HFF-Myc (cell line): ENCODE measurements at regions not wholly inside any gene's neighbourhood (a gene's known extent, or its start where the extent isn't known, plus 50 kb on each side); places are given as distances from the start of the nearest gene placed in this dataset.

Experiments used
- DNase-seq: peaks from one replicate; pipeline ENCODE4 v3.0.0-alpha.2; 2011; ENCODE audit warnings: low read depth; ENCODE audit errors: extremely low read depth
- H3K4me3 ChIP-seq: replicated peaks from 2 replicates; pipeline ENCODE4 v1.5.1; 2011; ENCODE audit warnings: low read depth, mild to moderate bottlenecking, control low read depth, low read length
- TF ChIP-seq, protein P1 (sequence below): IDR thresholded peaks from 2 replicates; pipeline ENCODE4 v1.5.1; 2012; ENCODE audit warnings: mild to moderate bottlenecking, low read depth, low read length, control low read depth; ENCODE audit errors: missing control alignments

DNA sequence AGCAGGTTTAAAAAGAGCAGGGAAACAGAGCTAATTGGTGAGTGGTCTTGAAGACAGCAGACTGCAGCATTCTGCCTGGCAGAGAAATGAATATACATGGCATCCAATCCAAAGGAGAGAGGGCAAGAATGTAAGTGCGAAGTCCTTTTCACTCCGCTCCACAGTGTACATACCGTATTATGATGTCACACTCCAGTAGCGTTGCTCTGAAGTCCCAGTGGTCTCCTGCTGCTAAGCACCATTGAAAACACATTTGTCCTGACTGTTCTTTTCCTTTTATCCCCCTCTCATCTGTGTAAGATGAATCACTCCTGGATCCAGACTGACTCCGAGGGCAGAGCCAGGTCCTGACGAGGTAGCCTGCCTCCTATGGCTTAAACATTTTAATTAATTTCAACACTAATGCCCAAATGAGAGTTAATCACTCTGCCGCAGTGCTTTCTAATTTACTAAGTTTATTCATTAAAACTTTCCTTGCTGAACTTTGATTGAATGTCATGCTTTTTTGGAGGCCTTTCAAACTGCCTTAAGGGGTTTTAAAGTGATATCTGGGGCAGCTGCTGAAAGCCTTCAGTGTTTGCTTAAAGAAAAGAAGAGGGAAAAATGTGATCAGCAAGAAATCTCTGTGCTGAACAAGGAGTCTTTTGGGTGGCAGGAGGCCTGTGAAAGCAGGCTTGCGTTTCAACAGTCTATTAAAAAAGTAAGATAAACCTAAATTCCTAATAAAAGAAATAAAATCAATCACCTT, 227.2 kb downstream of the ATG4C start:
- H3K4me3 ChIP-seq, result no peak overlapping the region
- no peak for DNase-seq
- TF ChIP-seq, protein P1, sequence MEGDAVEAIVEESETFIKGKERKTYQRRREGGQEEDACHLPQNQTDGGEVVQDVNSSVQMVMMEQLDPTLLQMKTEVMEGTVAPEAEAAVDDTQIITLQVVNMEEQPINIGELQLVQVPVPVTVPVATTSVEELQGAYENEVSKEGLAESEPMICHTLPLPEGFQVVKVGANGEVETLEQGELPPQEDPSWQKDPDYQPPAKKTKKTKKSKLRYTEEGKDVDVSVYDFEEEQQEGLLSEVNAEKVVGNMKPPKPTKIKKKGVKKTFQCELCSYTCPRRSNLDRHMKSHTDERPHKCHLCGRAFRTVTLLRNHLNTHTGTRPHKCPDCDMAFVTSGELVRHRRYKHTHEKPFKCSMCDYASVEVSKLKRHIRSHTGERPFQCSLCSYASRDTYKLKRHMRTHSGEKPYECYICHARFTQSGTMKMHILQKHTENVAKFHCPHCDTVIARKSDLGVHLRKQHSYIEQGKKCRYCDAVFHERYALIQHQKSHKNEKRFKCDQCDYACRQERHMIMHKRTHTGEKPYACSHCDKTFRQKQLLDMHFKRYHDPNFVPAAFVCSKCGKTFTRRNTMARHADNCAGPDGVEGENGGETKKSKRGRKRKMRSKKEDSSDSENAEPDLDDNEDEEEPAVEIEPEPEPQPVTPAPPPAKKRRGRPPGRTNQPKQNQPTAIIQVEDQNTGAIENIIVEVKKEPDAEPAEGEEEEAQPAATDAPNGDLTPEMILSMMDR, result no peak

DNA sequence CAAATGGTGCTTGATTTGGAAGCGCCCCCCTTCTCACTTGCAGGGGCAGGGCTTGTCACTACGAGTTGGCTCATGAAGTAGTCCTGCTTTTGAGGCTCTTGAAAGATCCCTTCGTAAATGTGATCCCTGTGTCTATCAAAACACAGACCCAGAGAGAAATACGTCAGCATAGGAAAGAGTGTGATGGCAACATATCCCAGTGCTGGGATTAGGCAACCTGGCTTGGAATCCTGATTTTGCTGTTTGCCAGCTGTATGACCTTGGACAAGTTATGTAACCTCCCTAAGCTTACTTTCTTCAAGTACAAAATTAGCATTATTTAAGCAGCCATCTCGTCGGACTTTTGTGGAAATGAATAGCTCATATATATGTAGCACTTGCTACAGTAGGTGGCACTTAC, 228.4 kb downstream of the ATG4C start:
- no peak for DNase-seq
- no peak overlapping the region for H3K4me3 ChIP-seq
- TF ChIP-seq, protein P1, result no peak

DNA sequence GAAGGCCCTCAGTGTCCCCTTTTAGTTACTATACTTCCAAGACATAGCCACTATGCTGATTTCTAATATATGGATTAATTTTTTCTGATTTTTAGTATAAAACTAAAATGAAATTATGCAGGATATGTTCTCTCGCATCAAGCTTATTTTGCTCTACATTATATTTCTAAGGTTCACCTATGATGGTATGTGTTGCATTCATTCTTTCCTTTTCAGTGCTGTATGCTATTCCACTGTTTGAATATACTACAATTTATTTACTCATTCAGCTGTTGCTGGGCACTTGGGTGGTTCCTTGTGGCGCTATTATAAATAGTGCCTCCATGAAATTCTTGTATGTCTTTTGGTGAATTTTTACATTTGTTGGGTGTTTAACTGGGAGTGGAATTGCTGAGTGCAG, 230.3 kb downstream of the ATG4C start:
- TF ChIP-seq, protein P1, result no peak
- H3K4me3 ChIP-seq, result no peak overlapping the region
- no peak for DNase-seq

DNA sequence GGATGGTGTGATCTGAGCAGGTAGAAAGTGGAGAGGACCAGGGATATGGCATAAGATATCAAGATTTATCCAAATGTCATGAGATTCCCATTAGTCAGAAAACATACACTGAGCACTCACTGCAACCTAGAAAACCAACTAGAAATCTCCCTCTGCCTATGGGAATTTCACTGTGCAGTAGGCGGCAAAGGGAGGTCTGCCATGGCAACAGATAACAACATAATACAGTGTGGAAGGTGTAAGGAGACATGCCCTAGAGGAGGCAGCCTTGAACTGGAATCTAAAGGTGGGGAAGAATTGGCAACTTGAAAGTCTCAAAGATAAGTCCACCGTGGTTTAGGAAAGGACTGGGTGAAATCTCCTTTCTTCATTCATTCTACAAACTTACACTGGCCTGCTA, 238.4 kb downstream of the ATG4C start:
- DNase-seq, result no peak
- TF ChIP-seq, protein P1, result no peak
- no peak overlapping the region for H3K4me3 ChIP-seq

DNA sequence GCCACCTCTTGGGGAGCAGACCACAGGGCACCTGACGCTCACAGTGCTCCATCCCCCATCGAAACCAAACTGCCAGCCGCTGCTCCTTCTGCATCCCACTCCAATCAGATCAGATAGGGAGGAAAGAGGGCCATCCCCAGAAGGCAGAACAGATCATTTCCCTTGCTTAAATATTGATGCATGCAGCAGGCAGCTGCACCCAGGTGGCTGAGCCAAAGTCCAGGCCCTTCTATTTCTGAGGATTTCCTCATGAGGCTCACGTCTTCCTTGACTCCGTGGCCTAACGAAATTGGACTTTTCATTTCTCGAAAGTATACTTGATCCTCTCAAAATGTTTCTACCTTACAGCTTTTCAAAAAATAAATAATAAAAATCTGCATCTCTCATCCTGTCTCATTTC, 239.2 kb downstream of the ATG4C start:
- TF ChIP-seq, protein P1, result no peak
- no peak overlapping the region for H3K4me3 ChIP-seq
- no peak for DNase-seq

DNA sequence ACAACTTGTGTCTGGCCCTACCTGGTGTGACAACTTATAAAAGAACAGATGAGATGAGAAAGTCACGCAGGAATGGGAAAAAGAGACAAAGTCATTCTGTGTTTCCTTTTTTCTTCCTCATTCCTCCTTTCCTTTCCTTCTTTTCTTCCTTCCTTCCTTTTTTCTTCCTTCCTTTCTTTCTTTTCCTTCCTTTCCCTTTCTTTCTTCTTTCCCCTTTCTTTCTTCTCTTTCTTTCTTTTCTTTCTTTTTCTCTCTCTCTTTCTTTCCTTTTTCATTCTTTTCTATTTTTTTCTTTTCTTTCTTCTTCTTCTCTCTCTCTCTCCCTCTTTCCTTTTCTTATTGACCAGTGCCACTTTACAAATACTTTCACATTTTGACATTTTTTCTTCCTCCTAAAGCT, 239.7 kb downstream of the ATG4C start:
- H3K4me3 ChIP-seq, result no peak overlapping the region
- no peak for DNase-seq
- TF ChIP-seq, protein P1, result no peak

DNA sequence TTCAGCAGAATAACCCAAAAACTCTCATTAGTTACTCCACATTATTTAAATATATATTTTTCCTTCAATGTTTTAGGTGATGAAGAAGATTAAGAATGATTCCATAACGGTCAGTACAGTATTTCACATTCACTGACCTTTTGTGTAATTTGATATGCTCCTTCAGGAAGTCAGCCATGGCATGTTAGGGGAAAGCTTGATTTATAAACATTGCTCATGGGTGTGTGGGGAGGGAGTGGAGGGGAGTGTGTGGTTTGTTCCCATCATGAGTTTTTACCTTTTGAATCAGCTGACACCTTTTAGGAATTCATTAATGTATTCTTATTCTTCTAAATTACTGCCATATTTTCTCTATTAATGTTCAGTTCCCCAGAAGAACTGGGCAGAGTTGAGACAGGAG, 240.2 kb downstream of the ATG4C start:
- TF ChIP-seq, protein P1, result no peak
- DNase-seq, result no peak

More for the DNA sequence above, 240.2 kb downstream of the ATG4C start:
- no peak overlapping the region for H3K4me3 ChIP-seq
